GM12864 (cell line): ENCODE measurements at regions not wholly inside any gene's neighbourhood (a gene's known extent, or its start where the extent isn't known, plus 50 kb on each side); places are given as distances from the start of the nearest gene placed in this dataset.

ENCODE experiments used
- DNase-seq: peaks from one replicate; pipeline ENCODE4 v3.0.0-alpha.2; 2011; ENCODE audit warnings: low read depth
- H3K4me3 ChIP-seq: 2 replicates; pipeline ENCODE4 v1.5.1; 2011; ENCODE audit warnings: mild to moderate bottlenecking, low read depth, low read length, control low read depth
- TF ChIP-seq, protein P1 (sequence below): IDR thresholded peaks from 2 replicates; pipeline ENCODE4 v1.5.1; 2011; ENCODE audit warnings: low read depth, mild to moderate bottlenecking, moderate library complexity, low read length, control low read depth, inconsistent platforms; ENCODE audit errors: missing control alignments

DNA sequence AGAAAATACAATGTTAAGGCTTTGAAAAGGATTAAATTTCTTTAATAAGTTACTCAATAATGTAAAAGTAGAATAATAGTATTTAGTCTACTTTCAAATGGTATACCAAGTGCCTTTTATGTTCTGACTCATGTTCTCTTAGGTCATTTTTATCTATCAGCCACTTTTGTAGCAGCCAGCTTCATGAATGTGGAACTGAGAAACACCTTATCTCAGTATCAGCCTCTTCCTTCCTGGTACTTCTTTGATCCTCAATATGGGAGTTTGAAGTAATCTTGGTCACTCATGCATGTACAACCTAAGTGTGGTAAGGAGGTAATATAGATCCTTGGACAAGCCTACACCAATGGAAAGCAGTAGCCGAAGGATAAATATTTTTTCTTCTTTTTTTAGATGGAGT is 180.4 kb upstream of the NRXN1 start:
- TF ChIP-seq, protein P1, sequence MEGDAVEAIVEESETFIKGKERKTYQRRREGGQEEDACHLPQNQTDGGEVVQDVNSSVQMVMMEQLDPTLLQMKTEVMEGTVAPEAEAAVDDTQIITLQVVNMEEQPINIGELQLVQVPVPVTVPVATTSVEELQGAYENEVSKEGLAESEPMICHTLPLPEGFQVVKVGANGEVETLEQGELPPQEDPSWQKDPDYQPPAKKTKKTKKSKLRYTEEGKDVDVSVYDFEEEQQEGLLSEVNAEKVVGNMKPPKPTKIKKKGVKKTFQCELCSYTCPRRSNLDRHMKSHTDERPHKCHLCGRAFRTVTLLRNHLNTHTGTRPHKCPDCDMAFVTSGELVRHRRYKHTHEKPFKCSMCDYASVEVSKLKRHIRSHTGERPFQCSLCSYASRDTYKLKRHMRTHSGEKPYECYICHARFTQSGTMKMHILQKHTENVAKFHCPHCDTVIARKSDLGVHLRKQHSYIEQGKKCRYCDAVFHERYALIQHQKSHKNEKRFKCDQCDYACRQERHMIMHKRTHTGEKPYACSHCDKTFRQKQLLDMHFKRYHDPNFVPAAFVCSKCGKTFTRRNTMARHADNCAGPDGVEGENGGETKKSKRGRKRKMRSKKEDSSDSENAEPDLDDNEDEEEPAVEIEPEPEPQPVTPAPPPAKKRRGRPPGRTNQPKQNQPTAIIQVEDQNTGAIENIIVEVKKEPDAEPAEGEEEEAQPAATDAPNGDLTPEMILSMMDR, result no peak
- no peak for DNase-seq
- no peak overlapping the region for H3K4me3 ChIP-seq

DNA sequence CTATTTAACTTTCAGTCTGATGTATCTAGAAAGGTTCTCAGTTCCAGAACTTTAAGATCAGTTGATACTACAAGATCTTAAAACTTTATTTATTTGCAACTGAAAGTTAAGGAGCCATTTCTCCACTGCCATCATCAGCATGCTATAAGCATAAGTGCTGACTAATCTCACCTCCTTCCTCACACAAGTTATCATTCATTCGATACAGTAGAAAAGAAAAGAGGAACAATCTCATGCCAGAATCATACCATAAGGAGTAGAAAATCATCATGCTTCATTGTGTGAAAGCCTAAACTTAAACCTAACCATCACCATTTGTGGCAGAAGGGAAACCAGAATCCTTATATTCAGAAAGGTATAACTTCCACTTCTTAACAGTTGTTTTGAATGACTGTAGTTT is 176.6 kb upstream of the NRXN1 start:
- no peak overlapping the region for H3K4me3 ChIP-seq
- DNase-seq, result no peak
- TF ChIP-seq, protein P1, result no peak

DNA sequence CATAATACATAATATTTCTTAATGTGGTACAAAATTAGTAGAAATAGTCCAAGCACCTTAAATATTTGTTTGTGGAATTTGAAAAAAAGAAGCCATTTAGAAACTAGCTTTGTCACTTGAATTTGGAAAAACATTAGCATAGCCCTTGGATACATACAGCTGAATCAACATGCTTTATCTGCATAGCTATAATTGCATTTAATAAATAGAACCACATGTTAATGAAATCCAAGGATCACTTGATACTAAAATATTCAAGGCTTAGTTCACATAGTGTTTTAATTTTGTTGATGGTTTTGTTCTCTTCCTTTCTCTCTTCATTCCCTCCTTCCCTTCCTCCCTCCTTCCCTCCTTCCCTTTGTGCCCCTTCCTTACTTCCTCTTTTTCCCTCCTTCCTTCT is 169.4 kb upstream of the NRXN1 start:
- H3K4me3 ChIP-seq, result no peak overlapping the region
- TF ChIP-seq, protein P1, result no peak
- DNase-seq, result no peak

DNA sequence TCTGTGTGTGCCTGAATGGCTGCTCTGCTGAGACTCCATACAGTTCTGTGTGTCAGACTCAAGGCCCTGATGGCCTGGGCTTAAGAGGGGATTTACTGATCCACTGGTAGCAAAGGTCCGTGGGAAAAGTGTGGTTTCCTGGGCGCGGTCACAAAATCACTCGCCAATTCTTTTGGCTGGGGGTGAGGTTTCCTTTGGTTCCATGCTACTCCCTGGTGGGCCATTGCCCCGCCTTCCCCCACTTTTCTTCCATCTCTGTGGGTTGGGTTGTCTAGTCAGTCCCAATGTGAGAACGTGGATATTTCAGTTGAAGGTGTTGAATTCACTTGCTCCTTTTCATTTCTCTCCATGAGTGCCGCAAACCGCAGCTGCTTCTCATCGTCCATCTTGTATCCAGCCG is 162.7 kb upstream of the NRXN1 start:
- no peak overlapping the region for H3K4me3 ChIP-seq
- TF ChIP-seq, protein P1, result no peak

DNA sequence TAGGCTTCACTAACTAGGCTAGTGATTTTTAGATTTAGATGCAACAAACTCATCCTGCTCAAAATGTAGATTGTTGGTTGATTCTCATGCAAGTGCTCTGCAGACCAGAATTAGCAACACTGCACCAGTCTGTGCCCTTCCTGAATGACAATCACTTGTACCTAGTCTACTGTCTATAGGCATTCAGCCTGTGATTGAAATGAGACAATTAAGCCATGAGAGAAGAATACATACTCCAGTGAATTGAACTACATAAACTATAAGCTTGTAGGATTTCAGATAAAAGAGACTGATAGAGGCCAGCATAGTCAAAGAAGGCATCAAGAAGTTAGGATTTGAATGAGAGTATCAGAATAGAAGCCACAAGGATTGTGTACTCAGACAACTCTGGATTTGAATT is 138.3 kb upstream of the NRXN1 start:
- no peak overlapping the region for H3K4me3 ChIP-seq
- TF ChIP-seq, protein P1, result no peak
- DNase-seq, result no peak

More for the DNA sequence above, 162.7 kb upstream of the NRXN1 start:
- DNase-seq, result no peak

DNA sequence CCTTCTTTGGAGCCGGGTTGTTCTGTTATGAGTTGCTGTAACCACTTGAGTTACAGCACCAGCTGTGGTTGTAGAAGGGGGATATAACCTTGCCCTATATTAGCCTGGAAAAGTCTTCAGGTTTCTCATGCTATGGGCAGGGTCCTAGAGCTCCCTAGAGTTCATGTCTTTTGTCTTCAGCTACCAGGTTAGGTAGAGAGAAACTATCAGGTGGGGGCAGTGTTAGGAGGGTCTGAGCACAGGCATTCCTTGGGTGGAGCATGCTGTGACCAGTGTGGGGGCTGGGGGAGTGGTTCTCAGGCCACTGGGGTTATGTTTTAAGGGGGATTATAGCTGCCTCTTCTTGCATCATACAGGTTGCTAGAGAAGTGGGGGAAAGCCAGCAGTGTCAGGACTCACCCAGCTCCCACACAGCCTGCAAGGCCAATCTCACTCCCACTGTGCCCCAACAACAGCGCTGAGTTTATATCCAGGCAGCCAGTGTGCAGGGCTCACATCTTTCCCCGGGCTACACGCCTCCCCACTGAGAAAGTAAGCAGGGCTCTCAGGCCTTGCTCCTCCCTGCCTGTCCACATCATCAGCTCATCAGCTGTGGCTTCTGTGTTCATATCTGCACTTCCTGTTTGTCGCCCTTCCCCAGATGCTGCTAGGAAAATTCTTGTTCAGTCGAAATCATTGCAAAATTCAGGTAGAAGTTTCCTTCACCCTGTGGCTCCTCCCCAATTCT is 133.8 kb upstream of the NRXN1 start:
- H3K4me3 ChIP-seq, result no peak overlapping the region
- TF ChIP-seq, protein P1, result no peak
- no peak for DNase-seq

DNA sequence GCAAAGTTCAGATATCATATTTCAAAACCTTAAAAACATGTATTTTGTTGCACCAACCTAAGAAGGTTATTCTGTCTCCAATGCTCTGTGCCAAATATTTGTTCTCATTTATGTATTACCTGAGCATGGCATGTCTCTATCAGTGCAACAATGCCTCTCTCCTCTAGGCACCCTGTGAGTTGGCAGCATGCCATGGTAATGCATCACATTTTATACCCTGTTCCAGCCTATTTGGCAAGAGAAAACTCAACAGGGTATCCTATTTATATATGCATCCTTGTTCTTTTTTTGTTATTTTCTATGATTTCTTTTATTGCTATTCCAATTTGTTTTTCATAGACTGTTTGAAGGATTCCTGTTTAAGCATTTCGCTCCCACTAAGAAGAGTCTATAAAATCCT is 126.3 kb upstream of the NRXN1 start:
- TF ChIP-seq, protein P1, result no peak
- H3K4me3 ChIP-seq, result no peak overlapping the region
- no peak for DNase-seq
